ENCODE measurements at regions not wholly inside any gene's neighbourhood (a gene's known extent, or its start where the extent isn't known, plus 50 kb on each side); places are given as distances from the start of the nearest gene placed in this dataset.

GRCh38 chr4:104211657-104212056, 283.0 kb downstream of the CXXC4 start:
- H3K4me3 ChIP-seq (ENCODE audit: low read depth, low read length) = no peak overlapping the region
- no peak for TF ChIP-seq CTCF (conservative IDR thresholded peaks at IDR 0.05; ENCODE audit: low read depth, low read length)
- no peak for DNase-seq (ENCODE audit: low read depth)

- no peak for DNase-seq (ENCODE audit: low read depth)
- no peak overlapping the region for H3K4me3 ChIP-seq (ENCODE audit: low read depth, low read length)
- TF ChIP-seq CTCF (conservative IDR thresholded peaks at IDR 0.05; ENCODE audit: low read depth, low read length) = no peak
Observed at GRCh38 chr4:104210420-104210819, 284.3 kb downstream of the CXXC4 start.

GRCh38 chr4:104206784-104207183, 287.9 kb downstream of the CXXC4 start:
- no peak for DNase-seq (ENCODE audit: low read depth)
- no peak for TF ChIP-seq CTCF (conservative IDR thresholded peaks at IDR 0.05; ENCODE audit: low read depth, low read length)

GRCh38 chr4:104205116-104205515, 289.6 kb downstream of the CXXC4 start:
- TF ChIP-seq CTCF (conservative IDR thresholded peaks at IDR 0.05; ENCODE audit: low read depth, low read length) = no peak
- no peak for DNase-seq (ENCODE audit: low read depth)
- no peak overlapping the region for H3K4me3 ChIP-seq (ENCODE audit: low read depth, low read length)

More at GRCh38 chr4:104206784-104207183, 287.9 kb downstream of the CXXC4 start:
- H3K4me3 ChIP-seq (ENCODE audit: low read depth, low read length) = no peak overlapping the region

GRCh38 chr4:104188301-104188700, 306.4 kb downstream of the CXXC4 start:
- no peak overlapping the region for H3K4me3 ChIP-seq (ENCODE audit: low read depth, low read length)
- DNase-seq (ENCODE audit: low read depth) = no peak
- no peak for TF ChIP-seq CTCF (conservative IDR thresholded peaks at IDR 0.05; ENCODE audit: low read depth, low read length)

- no peak for DNase-seq (ENCODE audit: low read depth)
- no peak for TF ChIP-seq CTCF (conservative IDR thresholded peaks at IDR 0.05; ENCODE audit: low read depth, low read length)
- H3K4me3 ChIP-seq (ENCODE audit: low read depth, low read length) = no peak overlapping the region
Observed at GRCh38 chr4:104169437-104169836, 325.3 kb downstream of the CXXC4 start.

GRCh38 chr4:104166749-104167148, 327.9 kb downstream of the CXXC4 start:
- no peak for DNase-seq (ENCODE audit: low read depth)
- TF ChIP-seq CTCF (conservative IDR thresholded peaks at IDR 0.05; ENCODE audit: low read depth, low read length) = no peak
- H3K4me3 ChIP-seq (ENCODE audit: low read depth, low read length) = no peak overlapping the region
